PC-3 (cell line): ENCODE measurements at regions not wholly inside any gene's neighbourhood (a gene's known extent, or its start where the extent isn't known, plus 50 kb on each side); places are given as distances from the start of the nearest gene placed in this dataset.

Experiments
- EZH2 ChIP-seq: fragments of 300-600 bp; sonication (generic); IDR thresholded peaks from one replicate; pipeline ENCODE4 v1.6.1; 2017; ENCODE audit warnings: antibody characterized with exemption, mild to moderate bottlenecking, low read length; ENCODE audit not compliant: unreplicated experiment
- TF ChIP-seq, protein P1 (sequence below): fragments of 300-600 bp; sonication (generic); conservative IDR thresholded peaks from 2 replicates; pipeline ENCODE4 v1.5.1; 2017; ENCODE audit warnings: antibody characterized with exemption, low read depth, mild to moderate bottlenecking, low read length

DNA sequence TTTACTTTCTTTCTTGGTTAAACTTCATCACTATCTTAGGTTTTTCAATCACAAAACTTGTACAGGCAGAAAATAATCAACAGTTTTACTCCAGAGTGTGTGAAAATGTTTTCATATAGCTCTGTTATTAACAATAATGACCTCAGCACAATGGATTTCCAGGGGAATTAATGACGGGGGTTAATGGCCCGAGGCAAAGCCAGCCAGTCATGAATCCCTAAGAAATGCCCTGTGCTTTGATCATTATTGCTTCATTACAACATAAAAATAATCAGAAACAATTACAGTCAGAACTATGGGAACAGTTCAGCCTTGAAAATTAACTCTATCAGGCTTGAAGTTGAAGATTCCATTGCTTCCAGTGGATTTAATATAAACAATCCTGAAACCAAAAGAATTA lies 875.4 kb downstream of the ROBO2 start:
- TF ChIP-seq EZH2: no peak
- TF ChIP-seq, protein P1, sequence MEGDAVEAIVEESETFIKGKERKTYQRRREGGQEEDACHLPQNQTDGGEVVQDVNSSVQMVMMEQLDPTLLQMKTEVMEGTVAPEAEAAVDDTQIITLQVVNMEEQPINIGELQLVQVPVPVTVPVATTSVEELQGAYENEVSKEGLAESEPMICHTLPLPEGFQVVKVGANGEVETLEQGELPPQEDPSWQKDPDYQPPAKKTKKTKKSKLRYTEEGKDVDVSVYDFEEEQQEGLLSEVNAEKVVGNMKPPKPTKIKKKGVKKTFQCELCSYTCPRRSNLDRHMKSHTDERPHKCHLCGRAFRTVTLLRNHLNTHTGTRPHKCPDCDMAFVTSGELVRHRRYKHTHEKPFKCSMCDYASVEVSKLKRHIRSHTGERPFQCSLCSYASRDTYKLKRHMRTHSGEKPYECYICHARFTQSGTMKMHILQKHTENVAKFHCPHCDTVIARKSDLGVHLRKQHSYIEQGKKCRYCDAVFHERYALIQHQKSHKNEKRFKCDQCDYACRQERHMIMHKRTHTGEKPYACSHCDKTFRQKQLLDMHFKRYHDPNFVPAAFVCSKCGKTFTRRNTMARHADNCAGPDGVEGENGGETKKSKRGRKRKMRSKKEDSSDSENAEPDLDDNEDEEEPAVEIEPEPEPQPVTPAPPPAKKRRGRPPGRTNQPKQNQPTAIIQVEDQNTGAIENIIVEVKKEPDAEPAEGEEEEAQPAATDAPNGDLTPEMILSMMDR: no peak
